HCT116 (cell line): ENCODE measurements at regions not wholly inside any gene's neighbourhood (a gene's known extent, or its start where the extent isn't known, plus 50 kb on each side); places are given as distances from the start of the nearest gene placed in this dataset.

Experiments
- ATAC-seq: fragments of 200-7000 bp; cut with Tn5 transposase; 2 replicates; pipeline ENCODE4 v1.9.1; 2020; ENCODE audit warnings: mild to moderate bottlenecking, moderate library complexity
- BruUV-seq: library from RNA; stranded (reverse); fragments of 400-500 nt; replicated peaks from 2 replicates; lab custom pipeline; 2021; lab: Mats Ljungman, UMichigan
- CTCF ChIA-PET: fragments of 300-600 bp; sonication (Branson Sonifier 250); formaldehyde crosslinking; loops from one replicate; lab custom pipeline; 2021; ENCODE audit warnings: antibody characterized with exemption; lab: Charles Lee
- POLR2A ChIA-PET: fragments of 300-600, 350-600 bp; sonication (Branson Sonifier 250); formaldehyde crosslinking; loops from one replicate; lab custom pipeline; 2021; ENCODE audit warnings: antibody characterized with exemption; lab: Charles Lee
- RAD21 ChIA-PET, 2 experiments: fragments of 300-600 bp; sonication (Branson Sonifier 250); formaldehyde crosslinking; loops; one replicate each; lab custom pipeline; 2023; ENCODE audit warnings: low total read pairs in 2 of 2; ENCODE audit not compliant: uncharacterized antibody in 2 of 2, unreplicated experiment in 2 of 2, low non-redundant PET in 1 of 2; lab: Charles Lee
- DNase-seq: peaks from one replicate; pipeline ENCODE4 v3.0.0-alpha.2; 2010; ENCODE audit warnings: low read depth, low spot score
- H2AFZ ChIP-seq: fragments of 200-600 bp; shearing (Covaris generic), sonication (generic); 2 replicates; pipeline ENCODE4 v1.6.1; 2017; ENCODE audit warnings: low read depth, mixed run types, mixed read lengths, antibody characterized with exemption, low read length; ENCODE audit not compliant: poor library complexity, severe bottlenecking
- H3K27ac ChIP-seq: 2 replicates; pipeline ENCODE4 v1.5.1; 2012; ENCODE audit warnings: low read depth, low read length
- H3K27me3 ChIP-seq: fragments of 200-600 bp; sonication (generic); 2 replicates; pipeline ENCODE4 v1.6.1; 2016; ENCODE audit warnings: mixed run types, low read length, mixed read lengths; ENCODE audit not compliant: insufficient read depth
- H3K36me3 ChIP-seq, 2 experiments: fragments of 200-500 bp in 1 of 2; fragments of 200-600 bp in 1 of 2; sonication (Bioruptor generic) in 1 of 2; sonication (generic) in 1 of 2; 2 replicates each; pipeline versions ENCODE4 v1.5.1 to v1.6.1; 2014 to 2016; ENCODE audit warnings: low read length in 2 of 2, inconsistent platforms in 1 of 2, mixed read lengths in 1 of 2, mixed run types in 1 of 2; ENCODE audit not compliant: insufficient read depth in 2 of 2, control insufficient read depth in 1 of 2
- H3K4me1 ChIP-seq, 2 experiments: fragments of 200-600 bp in 1 of 2; sonication (generic) in 1 of 2; 2 replicates each; pipeline versions ENCODE4 v1.5.1 to v1.6.1; 2012 to 2017; ENCODE audit warnings: low read length in 2 of 2, inconsistent platforms in 1 of 2, mild to moderate bottlenecking in 1 of 2, mixed read lengths in 1 of 2, mixed run types in 1 of 2, moderate library complexity in 1 of 2; ENCODE audit not compliant: insufficient read depth in 2 of 2, control insufficient read depth in 1 of 2
- H3K4me2 ChIP-seq: fragments of 200-600 bp; sonication (generic); 2 replicates; pipeline ENCODE4 v1.6.1; 2017; ENCODE audit warnings: mixed run types, low read length, mixed read lengths
- H3K4me3 ChIP-seq, 2 experiments: fragments of 200-600 bp in 1 of 2; sonication (generic) in 1 of 2; replicated peaks in 1 of 2; 2 replicates each; pipeline ENCODE4 v1.5.1; 2011 to 2016; ENCODE audit warnings: low read length in 2 of 2, control low read depth in 1 of 2, low read depth in 1 of 2, mild to moderate bottlenecking in 1 of 2, mixed read lengths in 1 of 2, mixed run types in 1 of 2
- H3K79me2 ChIP-seq: fragments of 200-600 bp; sonication (generic); 2 replicates; pipeline ENCODE4 v1.6.1; 2017; ENCODE audit warnings: mild to moderate bottlenecking, mixed run types, low read length, moderate library complexity, mixed read lengths; ENCODE audit not compliant: insufficient read depth
- H3K9ac ChIP-seq: fragments of 200-600 bp; sonication (generic); 2 replicates; pipeline ENCODE4 v1.6.1; 2016; ENCODE audit warnings: low read length, mixed read lengths
- H3K9me2 ChIP-seq: fragments of 200-600 bp; sonication (generic), shearing (Covaris generic); 2 replicates; pipeline ENCODE4 v1.6.1; 2017; ENCODE audit warnings: mixed run types, mild to moderate bottlenecking, moderate library complexity; ENCODE audit not compliant: insufficient read depth
- H3K9me3 ChIP-seq, 2 experiments: fragments of 200-500 bp in 1 of 2; fragments of 200-600 bp in 1 of 2; sonication (Bioruptor generic) in 1 of 2; sonication (generic) in 1 of 2; 2 replicates each; pipeline ENCODE4 v1.6.1; 2014 to 2017; ENCODE audit warnings: low read length in 2 of 2, mixed read lengths in 2 of 2, inconsistent platforms in 1 of 2, low read depth in 1 of 2, mild to moderate bottlenecking in 1 of 2, mixed run types in 1 of 2, moderate library complexity in 1 of 2; ENCODE audit not compliant: control insufficient read depth in 1 of 2, insufficient read depth in 1 of 2
- H4K20me1 ChIP-seq: fragments of 200-600 bp; sonication (generic), shearing (Covaris generic); 2 replicates; pipeline ENCODE4 v1.6.1; 2017; ENCODE audit warnings: mixed run types, mild to moderate bottlenecking, moderate library complexity; ENCODE audit not compliant: insufficient read depth
- EGR1 ChIP-seq: IDR thresholded peaks from 2 replicates; pipeline ENCODE4 v1.6.1; 2012; ENCODE audit warnings: low read depth
- ELF1 ChIP-seq: IDR thresholded peaks from 2 replicates; pipeline ENCODE4 v1.6.1; 2012; ENCODE audit warnings: low read depth, borderline replicate concordance
- EZH2 ChIP-seq: fragments of 200-600 bp; sonication (generic); IDR thresholded peaks from 2 replicates; pipeline ENCODE4 v1.6.1; 2017; ENCODE audit warnings: antibody characterized with exemption, mixed run types
- EZH2phosphoT487 ChIP-seq: fragments of 200-600 bp; IDR thresholded peaks from 2 replicates; pipeline ENCODE4 v1.6.1; 2018; ENCODE audit warnings: antibody characterized with exemption, borderline replicate concordance
- FOSL1 ChIP-seq: IDR thresholded peaks from 2 replicates; pipeline ENCODE4 v1.6.1; 2012; ENCODE audit warnings: low read depth
- JUND ChIP-seq: IDR thresholded peaks from 2 replicates; pipeline ENCODE4 v1.6.1; 2012
- POLR2A ChIP-seq: IDR thresholded peaks from 2 replicates; pipeline ENCODE4 v1.7.0; 2011; ENCODE audit warnings: borderline replicate concordance; ENCODE audit not compliant: insufficient read depth, insufficient read length; ENCODE audit errors: extremely low read depth
- RAD21 ChIP-seq: IDR thresholded peaks from 2 replicates; pipeline ENCODE4 v1.6.1; 2012; ENCODE audit warnings: low read depth, mild to moderate bottlenecking
- TCF7L2 ChIP-seq: IDR thresholded peaks from 2 replicates; pipeline ENCODE4 v1.7.0; 2011; ENCODE audit warnings: borderline replicate concordance, inconsistent platforms; ENCODE audit not compliant: insufficient read depth, insufficient read length; ENCODE audit errors: extremely low read depth
- YY1 ChIP-seq: IDR thresholded peaks from 2 replicates; pipeline ENCODE4 v1.6.1; 2011; ENCODE audit warnings: low read length, low read depth, moderate library complexity, mild to moderate bottlenecking; ENCODE audit not compliant: insufficient replicate concordance; ENCODE audit errors: extremely low read depth
- ZFX ChIP-seq: fragments of 450-650 bp; IDR thresholded peaks from 2 replicates; pipeline ENCODE4 v1.6.1; 2017
- intact Hi-C: fragments of 100-400 bp; cut with micrococcal nuclease; formaldehyde crosslinking; loops from 2 replicates; pipeline ENCODE4 v1.10.0; 2022
- TF ChIP-seq, protein P1 (sequence below): IDR thresholded peaks from 2 replicates; pipeline ENCODE4 v1.6.1; 2012; ENCODE audit warnings: low read depth
- TF ChIP-seq, protein P2 (sequence below): IDR thresholded peaks from 2 replicates; pipeline ENCODE4 v1.6.1; 2012

DNA sequence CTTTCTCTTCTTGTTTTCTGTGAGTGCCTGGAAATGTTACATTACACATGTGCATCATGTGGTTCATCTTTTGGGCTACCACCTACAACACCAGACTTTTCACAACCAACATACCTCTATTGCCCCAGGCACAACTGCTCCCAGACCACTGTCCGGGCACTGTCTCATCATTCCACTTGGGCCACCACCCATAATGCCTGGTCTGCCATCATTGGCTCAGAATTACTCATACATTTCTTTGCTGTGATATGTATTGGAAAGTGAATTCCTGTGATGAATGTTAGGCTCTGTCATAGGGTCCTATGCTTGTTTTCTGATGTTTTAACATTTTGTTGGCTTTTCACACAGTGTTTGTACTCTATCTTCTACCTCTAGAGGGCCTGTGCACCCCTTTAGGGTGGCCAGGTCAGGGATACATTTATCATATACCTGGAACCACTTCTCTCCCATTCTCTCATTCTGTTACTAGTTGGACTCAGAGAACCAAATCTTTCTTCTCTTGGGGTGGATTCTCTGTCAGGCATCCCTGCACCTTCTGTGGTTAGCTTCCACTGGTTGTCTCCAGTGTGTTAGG lies 172.8 kb downstream of the NHLRC3 start:
- intact Hi-C loops = no loop called here
- no peaks in the 10 kb centered on the region for H4K20me1 ChIP-seq
- RAD21 ChIA-PET = no interaction called here
- H3K9ac ChIP-seq = no peak overlapping the region
- no peaks in the 10 kb centered on the region for H3K36me3 ChIP-seq
- H3K4me3 ChIP-seq = no peak overlapping the region
- 0 out of 2 replicates have a peak, but pooled peaks cover 2% of the 10 kb centered on the region for H3K27me3 ChIP-seq
- POLR2A ChIA-PET = no interaction called here
- CTCF ChIA-PET = no interaction called here
- no peak overlapping the region for H3K4me2 ChIP-seq
- H3K4me1 ChIP-seq = no peaks in the 10 kb centered on the region
- no peak overlapping the region for H2AFZ ChIP-seq
- H3K9me3 ChIP-seq = no peaks in the 10 kb centered on the region
- DNase-seq (no peak), ATAC-seq (peak; percentile 55; the same call in 1 of the 2 replicates)
- no peak for TF ChIP-seq POLR2A
- no peak for TF ChIP-seq EZH2
- no peak for TF ChIP-seq EZH2phosphoT487
- no peak for TF ChIP-seq ZFX
- TF ChIP-seq, protein P1, sequence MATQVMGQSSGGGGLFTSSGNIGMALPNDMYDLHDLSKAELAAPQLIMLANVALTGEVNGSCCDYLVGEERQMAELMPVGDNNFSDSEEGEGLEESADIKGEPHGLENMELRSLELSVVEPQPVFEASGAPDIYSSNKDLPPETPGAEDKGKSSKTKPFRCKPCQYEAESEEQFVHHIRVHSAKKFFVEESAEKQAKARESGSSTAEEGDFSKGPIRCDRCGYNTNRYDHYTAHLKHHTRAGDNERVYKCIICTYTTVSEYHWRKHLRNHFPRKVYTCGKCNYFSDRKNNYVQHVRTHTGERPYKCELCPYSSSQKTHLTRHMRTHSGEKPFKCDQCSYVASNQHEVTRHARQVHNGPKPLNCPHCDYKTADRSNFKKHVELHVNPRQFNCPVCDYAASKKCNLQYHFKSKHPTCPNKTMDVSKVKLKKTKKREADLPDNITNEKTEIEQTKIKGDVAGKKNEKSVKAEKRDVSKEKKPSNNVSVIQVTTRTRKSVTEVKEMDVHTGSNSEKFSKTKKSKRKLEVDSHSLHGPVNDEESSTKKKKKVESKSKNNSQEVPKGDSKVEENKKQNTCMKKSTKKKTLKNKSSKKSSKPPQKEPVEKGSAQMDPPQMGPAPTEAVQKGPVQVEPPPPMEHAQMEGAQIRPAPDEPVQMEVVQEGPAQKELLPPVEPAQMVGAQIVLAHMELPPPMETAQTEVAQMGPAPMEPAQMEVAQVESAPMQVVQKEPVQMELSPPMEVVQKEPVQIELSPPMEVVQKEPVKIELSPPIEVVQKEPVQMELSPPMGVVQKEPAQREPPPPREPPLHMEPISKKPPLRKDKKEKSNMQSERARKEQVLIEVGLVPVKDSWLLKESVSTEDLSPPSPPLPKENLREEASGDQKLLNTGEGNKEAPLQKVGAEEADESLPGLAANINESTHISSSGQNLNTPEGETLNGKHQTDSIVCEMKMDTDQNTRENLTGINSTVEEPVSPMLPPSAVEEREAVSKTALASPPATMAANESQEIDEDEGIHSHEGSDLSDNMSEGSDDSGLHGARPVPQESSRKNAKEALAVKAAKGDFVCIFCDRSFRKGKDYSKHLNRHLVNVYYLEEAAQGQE = no peak
- no peak for TF ChIP-seq ELF1
- TF ChIP-seq TCF7L2 = no peak
- no peak for TF ChIP-seq JUND
- no peak for TF ChIP-seq EGR1
- no peak for TF ChIP-seq RAD21
- TF ChIP-seq FOSL1 = no peak
- TF ChIP-seq, protein P2, sequence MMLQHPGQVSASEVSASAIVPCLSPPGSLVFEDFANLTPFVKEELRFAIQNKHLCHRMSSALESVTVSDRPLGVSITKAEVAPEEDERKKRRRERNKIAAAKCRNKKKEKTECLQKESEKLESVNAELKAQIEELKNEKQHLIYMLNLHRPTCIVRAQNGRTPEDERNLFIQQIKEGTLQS = no peak
- TF ChIP-seq YY1 = no peak
- no peaks in the 10 kb centered on the region for H3K9me2 ChIP-seq
- H3K79me2 ChIP-seq = no peaks in the 10 kb centered on the region
- no peak overlapping the region for H3K27ac ChIP-seq
- no TSS peak for BruUV-seq
